ENCODE measurements at regions not wholly inside any gene's neighbourhood (a gene's known extent, or its start where the extent isn't known, plus 50 kb on each side); places are given as distances from the start of the nearest gene placed in this dataset.

- WGBS, 5 donors = 75 to 84% (median 80%) methylated on average over 15 to 19 of the region's 19 CpGs
- H3K27me3 ChIP-seq (replicated peaks in 1 of 7) = peaks cover 7 to 85% (median 30%) of the 10 kb centered on the region in 7 donors
- TF ChIP-seq POLR2A (IDR thresholded peaks at IDR 0.05) (no peak), CTCF (IDR thresholded peaks at IDR 0.05 in 8 of 11, conservative IDR thresholded peaks at IDR 0.05 in 3 of 11) (peak in 5 of 11 experiments; percentile 9 to 50 (median 40))
- H3K36me3 ChIP-seq = no peaks in the 10 kb centered on the region
- H3K4me3 ChIP-seq = no peak overlapping the region
- peak overlapping the region in 2 of 8 donors; percentile 10 to 59 for H3K27ac ChIP-seq
- no peaks in the 10 kb centered on the region for H3K9me3 ChIP-seq
- DNase-seq = no peak
- intact Hi-C loops (cut with DNase I; ENCODE audit: low total_unique reads) = no loop called here
- peaks cover 12 to 58% (median 22%) of the 10 kb centered on the region in 6 donors for H3K4me1 ChIP-seq
Measured at GRCh38 chr2:464562-465309, 176.8 kb upstream of the ALKAL2 start.

- intact Hi-C loops (cut with DNase I; ENCODE audit: low total_unique reads) = no loop called here
- peaks cover 0 to 55% (median 4%) of the 10 kb centered on the region in 7 donors for H3K27me3 ChIP-seq (replicated peaks in 1 of 7)
- no peak for TF ChIP-seq CTCF (IDR thresholded peaks at IDR 0.05 in 8 of 11, conservative IDR thresholded peaks at IDR 0.05 in 3 of 11)
- TF ChIP-seq POLR2A (IDR thresholded peaks at IDR 0.05) = no peak
- peak in 1 of 3 donors; percentile 33 for TF ChIP-seq POLR2AphosphoS5 (IDR thresholded peaks at IDR 0.05)
- no peaks in the 10 kb centered on the region for H3K36me3 ChIP-seq
- no peaks in the 10 kb centered on the region for H3K9me3 ChIP-seq
- DNase-seq = no peak
- peaks cover 4 to 57% (median 12%) of the 10 kb centered on the region in 6 donors for H3K4me1 ChIP-seq
- WGBS, 5 donors = 14 to 36% (median 22%) methylated on average over 6 of the region's 6 CpGs
- H3K4me3 ChIP-seq = no peak overlapping the region
- peak overlapping the region in 2 of 8 donors; percentile 31 to 67 for H3K27ac ChIP-seq
Measured at GRCh38 chr2:460861-461260, 173.0 kb upstream of the ALKAL2 start.

GRCh38 chr2:459931-460330 lies 172.0 kb upstream of the ALKAL2 start:
- Histone ChIP-seq H3K4me1 (peaks cover 4 to 57% (median 15%) of the 10 kb centered on the region in 6 donors), H3K9me3 (no peaks in the 10 kb centered on the region), H3K27me3 (replicated peaks in 1 of 7) (peaks cover 0 to 46% (median 4%) of the 10 kb centered on the region in 7 donors), H3K27ac (peak overlapping the region in 1 of 8 donors; percentile 67), H3K36me3 (no peaks in the 10 kb centered on the region), H3K4me3 (no peak overlapping the region)
- TF ChIP-seq CTCF (IDR thresholded peaks at IDR 0.05 in 8 of 11, conservative IDR thresholded peaks at IDR 0.05 in 3 of 11) = no peak
- no peak for TF ChIP-seq POLR2A (IDR thresholded peaks at IDR 0.05)
- no peak for TF ChIP-seq POLR2AphosphoS5 (IDR thresholded peaks at IDR 0.05)
- 55 to 82% (median 67%) methylated on average over 4 of the region's 4 CpGs for WGBS, 5 donors
- DNase-seq = no peak
- intact Hi-C loops (cut with DNase I; ENCODE audit: low total_unique reads) = no loop called here

GRCh38 chr2:458425-458815 lies 170.5 kb upstream of the ALKAL2 start:
- Histone ChIP-seq H3K4me1 (peaks cover 8 to 66% (median 19%) of the 10 kb centered on the region in 6 donors), H3K27ac (no peak overlapping the region), H3K4me3 (no peak overlapping the region), H3K27me3 (replicated peaks in 1 of 7) (peaks cover 0 to 35% (median 0%) of the 10 kb centered on the region in 7 donors), H3K9me3 (no peaks in the 10 kb centered on the region), H3K36me3 (no peaks in the 10 kb centered on the region)
- no peak for DNase-seq
- TF ChIP-seq POLR2AphosphoS5 (IDR thresholded peaks at IDR 0.05) (no peak), POLR2A (IDR thresholded peaks at IDR 0.05) (no peak), CTCF (IDR thresholded peaks at IDR 0.05 in 8 of 11, conservative IDR thresholded peaks at IDR 0.05 in 3 of 11) (no peak)
- intact Hi-C loops (cut with DNase I; ENCODE audit: low total_unique reads) = no loop called here
- 73 to 86% (median 83%) methylated on average over 3 of the region's 3 CpGs for WGBS, 5 donors

All from spleen (tissue), 11 donors.